Progenitor cell of endocrine pancreas (in vitro differentiated cells): ENCODE measurements at regions not wholly inside any gene's neighbourhood (a gene's known extent, or its start where the extent isn't known, plus 50 kb on each side); places are given as distances from the start of the nearest gene placed in this dataset.

Experiments used
- DNase-seq: peaks from one replicate; pipeline ENCODE4 v3.0.0; 2021; ENCODE audit warnings: low spot score; ENCODE audit not compliant: unreplicated experiment
- H3K27ac Mint-ChIP-seq: 2 replicates; pipeline ENCODE4 v1.8.0; 2021; ENCODE audit warnings: mild to moderate bottlenecking, moderate library complexity, mixed read lengths
- H3K27me3 Mint-ChIP-seq: 2 replicates; pipeline ENCODE4 v1.8.0; 2021; ENCODE audit warnings: mixed read lengths
- H3K36me3 Mint-ChIP-seq: 2 replicates; pipeline ENCODE4 v1.8.0; 2022; ENCODE audit warnings: mixed read lengths; ENCODE audit not compliant: insufficient read depth
- H3K4me1 Mint-ChIP-seq: 2 replicates; pipeline ENCODE4 v1.8.0; 2021; ENCODE audit warnings: low read depth, mixed read lengths
- H3K4me3 Mint-ChIP-seq: 2 replicates; pipeline ENCODE4 v1.8.0; 2021; ENCODE audit warnings: low read depth, mild to moderate bottlenecking, moderate library complexity, mixed read lengths
- H3K9me3 Mint-ChIP-seq: 2 replicates; pipeline ENCODE4 v1.8.0; 2021; ENCODE audit warnings: low read depth, mixed read lengths
- CTCF ChIP-seq: fragments of 200-600 bp; sonication (generic); IDR thresholded peaks from one replicate; pipeline ENCODE4 v1.5.0; 2021; ENCODE audit warnings: antibody characterized with exemption, mild to moderate bottlenecking; ENCODE audit not compliant: unreplicated experiment

- Mint-ChIP-seq H3K27ac (no peak overlapping the region), H3K4me3 (no peak overlapping the region), H3K27me3 (no peaks in the 10 kb centered on the region)
Observed at GRCh38 chr11:127816962-127817361, 770.4 kb downstream of the ETS1 start.

GRCh38 chr11:127815331-127815730 is 772.0 kb downstream of the ETS1 start:
- Mint-ChIP-seq H3K4me1 (peaks cover 5% of the 10 kb centered on the region), H3K27ac (no peak overlapping the region), H3K4me3 (no peak overlapping the region), H3K9me3 (no peaks in the 10 kb centered on the region), H3K27me3 (peaks cover 2% of the 10 kb centered on the region), H3K36me3 (no peaks in the 10 kb centered on the region)
- no peak for TF ChIP-seq CTCF
- no peak for DNase-seq

More at GRCh38 chr11:127816962-127817361, 770.4 kb downstream of the ETS1 start:
- DNase-seq, result no peak
- Mint-ChIP-seq H3K4me1 (peaks cover 5% of the 10 kb centered on the region), H3K9me3 (no peaks in the 10 kb centered on the region), H3K36me3 (no peaks in the 10 kb centered on the region)
- no peak for TF ChIP-seq CTCF

- TF ChIP-seq CTCF, result no peak
- Mint-ChIP-seq H3K4me1 (peaks cover 27% of the 10 kb centered on the region), H3K9me3 (no peaks in the 10 kb centered on the region), H3K27me3 (peaks cover 12% of the 10 kb centered on the region), H3K36me3 (no peaks in the 10 kb centered on the region), H3K27ac (no peak overlapping the region), H3K4me3 (no peak overlapping the region)
- no peak for DNase-seq
Observed at GRCh38 chr11:127806501-127806900, 780.9 kb downstream of the ETS1 start.

- no peak overlapping the region for H3K27ac Mint-ChIP-seq
- no peak overlapping the region for H3K4me3 Mint-ChIP-seq
- peaks cover 11% of the 10 kb centered on the region for H3K27me3 Mint-ChIP-seq
- no peaks in the 10 kb centered on the region for H3K36me3 Mint-ChIP-seq
- peaks cover 27% of the 10 kb centered on the region for H3K4me1 Mint-ChIP-seq
- DNase-seq, result no peak
- H3K9me3 Mint-ChIP-seq, result no peaks in the 10 kb centered on the region
- TF ChIP-seq CTCF, result no peak
Observed at GRCh38 chr11:127805771-127806170, 781.6 kb downstream of the ETS1 start.

- Mint-ChIP-seq H3K4me3 (no peak overlapping the region), H3K27me3 (peaks cover 10% of the 10 kb centered on the region)
- no peak for TF ChIP-seq CTCF
Observed at GRCh38 chr11:127804747-127805400, 782.5 kb downstream of the ETS1 start.

More at GRCh38 chr11:127804747-127805400, 782.5 kb downstream of the ETS1 start:
- no peak for DNase-seq
- H3K36me3 Mint-ChIP-seq, result no peaks in the 10 kb centered on the region
- peaks cover 27% of the 10 kb centered on the region for H3K4me1 Mint-ChIP-seq
- peaks cover 4% of the 10 kb centered on the region for H3K9me3 Mint-ChIP-seq
- no peak overlapping the region for H3K27ac Mint-ChIP-seq
